GM12878 (cell line): ENCODE measurements at regions not wholly inside any gene's neighbourhood (a gene's known extent, or its start where the extent isn't known, plus 50 kb on each side); places are given as distances from the start of the nearest gene placed in this dataset.

Source experiments
- ATAC-seq: fragments of 200-7000 bp; cut with Tn5 transposase; 3 replicates; pipeline ENCODE4 v1.9.1; 2020; ENCODE audit warnings: mild to moderate bottlenecking, moderate library complexity
- BruUV-seq: library from RNA; stranded (reverse); fragments of 400-500 nt; replicated peaks from 2 replicates; lab custom pipeline; 2021; lab: Mats Ljungman, UMichigan
- CTCF ChIA-PET: fragments of 300-600 bp; sonication (Branson Sonifier 250); formaldehyde crosslinking; extraction: SDS; loops from one replicate; lab custom pipeline; 2021; ENCODE audit warnings: inconsistent platforms; lab: Yijun Ruan, JAX
- POLR2A ChIA-PET: fragments of 350-600 bp; formaldehyde crosslinking; extraction: SDS; loops from one replicate; lab custom pipeline; 2021; ENCODE audit warnings: inconsistent platforms; lab: Charles Lee
- RAD21 ChIA-PET: fragments of 300-600 bp; sonication (Branson Sonifier 250); formaldehyde crosslinking; loops from one replicate; lab custom pipeline; 2023; ENCODE audit warnings: antibody characterized with exemption; ENCODE audit not compliant: unreplicated experiment; lab: Charles Lee
- SMC1A ChIA-PET: fragments of 300-600 bp; sonication (Branson Sonifier 250); formaldehyde crosslinking; loops from one replicate; lab custom pipeline; 2023; ENCODE audit not compliant: unreplicated experiment, uncharacterized antibody; lab: Charles Lee
- DNase-seq: peaks from one replicate; pipeline ENCODE4 v3.0.0-alpha.2; 2011; ENCODE audit warnings: low read depth, low spot score
- FAIRE-seq: peaks from 3 replicates; lab custom pipeline; 2011; peaks lifted over from hg19 to GRCh38; lab: Jason Lieb, UNC
- H2AFZ ChIP-seq: 2 replicates; pipeline ENCODE4 v1.6.0; 2011; ENCODE audit warnings: low read depth, low read length, control low read depth; ENCODE audit not compliant: control insufficient read depth
- H3K27ac ChIP-seq: 2 replicates; pipeline ENCODE4 v1.5.1; 2011; ENCODE audit warnings: control low read depth; ENCODE audit not compliant: control insufficient read depth, insufficient read depth
- H3K27me3 ChIP-seq, 2 experiments: replicated peaks in 1 of 2; 2 replicates each; pipeline versions ENCODE4 v1.6.0 to v1.6.1; 2011; ENCODE audit warnings: low read length in 1 of 2; ENCODE audit not compliant: control insufficient read depth in 2 of 2, insufficient read depth in 2 of 2
- H3K36me3 ChIP-seq, 2 experiments: 2 replicates each; pipeline ENCODE4 v1.5.1; 2011; ENCODE audit warnings: low read length in 1 of 2; ENCODE audit not compliant: control insufficient read depth in 2 of 2, insufficient read depth in 2 of 2
- H3K4me1 ChIP-seq: 2 replicates; pipeline ENCODE4 v1.6.1; 2011; ENCODE audit warnings: mild to moderate bottlenecking, low read length, moderate library complexity, mixed read lengths; ENCODE audit not compliant: control insufficient read depth, insufficient read depth
- H3K4me2 ChIP-seq: 2 replicates; pipeline ENCODE4 v1.6.0; 2011; ENCODE audit warnings: control low read depth; ENCODE audit not compliant: control insufficient read depth, insufficient read depth
- H3K4me3 ChIP-seq: fragments of 200-600 bp; sonication (generic); 2 replicates; pipeline ENCODE4 v1.5.1; 2016
- H3K79me2 ChIP-seq: 2 replicates; pipeline ENCODE4 v1.6.0; 2011; ENCODE audit warnings: low read length; ENCODE audit not compliant: control insufficient read depth, insufficient read depth
- H3K9ac ChIP-seq: 2 replicates; pipeline ENCODE4 v1.8.0; 2011; ENCODE audit warnings: low read length, control low read depth, mixed read lengths; ENCODE audit not compliant: control insufficient read depth, insufficient read depth
- H3K9me3 ChIP-seq: replicated peaks from 3 replicates; pipeline ENCODE4 v1.5.1; 2011; ENCODE audit warnings: mild to moderate bottlenecking, low read length; ENCODE audit not compliant: control insufficient read depth, insufficient read depth
- H4K20me1 ChIP-seq: 2 replicates; pipeline ENCODE4 v1.6.0; 2011; ENCODE audit not compliant: control insufficient read depth, insufficient read depth
- BRCA1 ChIP-seq: IDR thresholded peaks from 2 replicates; pipeline ENCODE4 v1.6.1; 2011; ENCODE audit warnings: low read depth, low read length, improper control_type of control experiment
- E2F4 ChIP-seq: IDR thresholded peaks from 2 replicates; pipeline ENCODE4 v1.6.1; 2012; ENCODE audit warnings: low read depth, low read length, improper control_type of control experiment
- GATAD2B ChIP-seq: fragments of 450-650 bp; conservative IDR thresholded peaks from 2 replicates; pipeline ENCODE4 v1.6.1; 2017; ENCODE audit warnings: low read depth, mild to moderate bottlenecking, moderate library complexity
- JUNB ChIP-seq: IDR thresholded peaks from 2 replicates; pipeline ENCODE4 v1.6.1; 2016; ENCODE audit warnings: antibody characterized with exemption, mild to moderate bottlenecking
- MXI1 ChIP-seq: fragments of 150-350 bp; IDR thresholded peaks from 2 replicates; pipeline ENCODE4 v1.6.1; 2011; ENCODE audit warnings: low read depth, mild to moderate bottlenecking, inconsistent platforms, low read length, improper control_type of control experiment
- PML ChIP-seq: IDR thresholded peaks from 2 replicates; pipeline ENCODE4 v1.6.1; 2012; ENCODE audit warnings: low read length, inconsistent platforms
- RELA ChIP-seq: fragments of 450-650 bp; IDR thresholded peaks from 2 replicates; pipeline ENCODE4 v1.8.0; 2014; ENCODE audit warnings: borderline replicate concordance; ENCODE audit not compliant: partially characterized antibody
- RUNX3 ChIP-seq: IDR thresholded peaks from 2 replicates; pipeline ENCODE4 v1.6.1; 2012; ENCODE audit warnings: low read length, inconsistent platforms
- SMARCA5 ChIP-seq: fragments of 450-650 bp; IDR thresholded peaks from 2 replicates; pipeline ENCODE4 v1.6.1; 2017; ENCODE audit warnings: mild to moderate bottlenecking
- TAF1 ChIP-seq: IDR thresholded peaks from 2 replicates; pipeline ENCODE4 v1.6.1; 2011; ENCODE audit warnings: mild to moderate bottlenecking, low read depth, low read length, borderline replicate concordance
- TCF3 ChIP-seq: IDR thresholded peaks from 2 replicates; pipeline ENCODE4 v1.6.1; 2012; ENCODE audit warnings: low read depth, mild to moderate bottlenecking, low read length, borderline replicate concordance; ENCODE audit not compliant: insufficient read depth
- WGBS: methylation state at CpG from one replicate; pipeline ENCODE4 v1.1.6; 2016; ENCODE audit warnings: low lambda C conversion rate; ENCODE audit not compliant: insufficient replicate concordance, insufficient coverage; ENCODE audit errors: missing lambda C conversion rate; 5-methylcytosine and 5-hydroxymethylcytosine counted together
- in situ Hi-C: fragments of 300-500 bp; cut with MboI; formaldehyde crosslinking; loops from 9 replicates; pipeline ENCODE4 v1.14.3; 2018; ENCODE audit warnings: mixed read lengths
- intact Hi-C: fragments of 100-400 bp; cut with micrococcal nuclease; formaldehyde crosslinking; loops from one replicate; pipeline ENCODE4 v1.14.2; 2022; ENCODE audit not compliant: unreplicated experiment
- TF ChIP-seq, protein P1 (sequence below): IDR thresholded peaks from 2 replicates; pipeline ENCODE4 v1.6.1; 2012; ENCODE audit warnings: low read length, inconsistent platforms

DNA sequence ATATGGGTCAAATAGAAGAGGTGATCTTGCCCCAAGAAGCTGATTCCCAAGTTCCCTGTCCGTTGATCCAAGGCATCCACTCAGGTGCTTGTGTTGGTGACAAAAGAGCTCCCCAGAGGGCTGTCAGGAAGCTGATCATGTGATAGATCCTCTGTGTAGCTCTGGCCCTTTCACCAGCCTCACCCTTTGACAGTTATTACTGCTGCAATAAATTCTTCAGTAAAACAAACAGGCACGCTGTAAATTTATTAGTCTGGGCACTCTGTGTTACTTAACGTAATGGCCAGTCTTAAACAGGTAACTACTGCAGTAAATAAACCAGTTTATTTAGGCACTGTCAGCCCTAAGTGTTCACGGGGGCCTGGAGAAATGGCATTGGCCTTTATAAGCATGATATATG is 473.9 kb downstream of the BCL11B start:
- H3K4me3 ChIP-seq, result no peak overlapping the region
- no peaks in the 10 kb centered on the region for H3K79me2 ChIP-seq
- no peak overlapping the region for H3K9ac ChIP-seq
- H3K36me3 ChIP-seq, result no peaks in the 10 kb centered on the region
- ChIA-PET CTCF (no interaction called here), SMC1A (no interaction called here), RAD21 (no interaction called here), POLR2A (no interaction called here)
- ATAC-seq (no peak), DNase-seq (no peak), FAIRE-seq (no peak)
- no peak overlapping the region for H3K4me2 ChIP-seq
- 19% methylated on average over 4 of the region's 4 CpGs for WGBS
- no peaks in the 10 kb centered on the region for H3K27me3 ChIP-seq
- intact Hi-C loops (no loop called here), in situ Hi-C loops (no loop called here)
- H3K4me1 ChIP-seq, result no peaks in the 10 kb centered on the region
- no peak overlapping the region for H2AFZ ChIP-seq
- TF ChIP-seq SMARCA5, result no peak
- no peak for TF ChIP-seq TCF3
- no peak for TF ChIP-seq RUNX3
- TF ChIP-seq BRCA1, result no peak
- TF ChIP-seq JUNB, result no peak
- TF ChIP-seq E2F4, result no peak
- no peak for TF ChIP-seq TAF1
- TF ChIP-seq, protein P1, sequence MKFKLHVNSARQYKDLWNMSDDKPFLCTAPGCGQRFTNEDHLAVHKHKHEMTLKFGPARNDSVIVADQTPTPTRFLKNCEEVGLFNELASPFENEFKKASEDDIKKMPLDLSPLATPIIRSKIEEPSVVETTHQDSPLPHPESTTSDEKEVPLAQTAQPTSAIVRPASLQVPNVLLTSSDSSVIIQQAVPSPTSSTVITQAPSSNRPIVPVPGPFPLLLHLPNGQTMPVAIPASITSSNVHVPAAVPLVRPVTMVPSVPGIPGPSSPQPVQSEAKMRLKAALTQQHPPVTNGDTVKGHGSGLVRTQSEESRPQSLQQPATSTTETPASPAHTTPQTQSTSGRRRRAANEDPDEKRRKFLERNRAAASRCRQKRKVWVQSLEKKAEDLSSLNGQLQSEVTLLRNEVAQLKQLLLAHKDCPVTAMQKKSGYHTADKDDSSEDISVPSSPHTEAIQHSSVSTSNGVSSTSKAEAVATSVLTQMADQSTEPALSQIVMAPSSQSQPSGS, result no peak
- no peak for TF ChIP-seq GATAD2B
- no peak for TF ChIP-seq MXI1
- no peak for TF ChIP-seq RELA
- TF ChIP-seq PML, result no peak
- no TSS peak for BruUV-seq
- no peaks in the 10 kb centered on the region for H4K20me1 ChIP-seq
- no peak overlapping the region for H3K27ac ChIP-seq
- no peaks in the 10 kb centered on the region for H3K9me3 ChIP-seq
